ENCODE measurements at regions not wholly inside any gene's neighbourhood (a gene's known extent, or its start where the extent isn't known, plus 50 kb on each side); places are given as distances from the start of the nearest gene placed in this dataset.
"Not testable (repeated sequence)": the region's sequence is repeated elsewhere in the genome, so short reads cannot be mapped to it uniquely, and the experiment has no call there.

- peaks cover 6 to 15% of the 10 kb centered on the region in 2 donors for H3K27me3 Mint-ChIP-seq
- H3K36me3 Mint-ChIP-seq = no peaks in the 10 kb centered on the region
- H3K4me1 Mint-ChIP-seq = no peaks in the 10 kb centered on the region
- no peak overlapping the region for H3K4me3 Mint-ChIP-seq
- no peaks in the 10 kb centered on the region for H3K9me3 ChIP-seq (ENCODE audit: low read length)
- H3K27ac Mint-ChIP-seq = peak overlapping the region in 1 of 8 donors; percentile 35
- H3K36me3 ChIP-seq (ENCODE audit: insufficient read depth, low read length) = no peaks in the 10 kb centered on the region
- H3K27ac ChIP-seq (ENCODE audit: low read depth, low read length) = no peak overlapping the region
- DNase-seq = peak; percentile 58 to 81 (median 68)
- H3K9me3 Mint-ChIP-seq = no peaks in the 10 kb centered on the region
- no peaks in the 10 kb centered on the region for H3K4me1 ChIP-seq (ENCODE audit: insufficient read depth, low read length)
- H3K4me3 ChIP-seq (ENCODE audit: low read length) = no peak overlapping the region
- ChIA-PET POLR2A (no interaction called here), CTCF (interaction anchor here (0.8 to 3.6 kb wide), 15 partner anchors 8 to 822 kb away, joined by 3 to 45 read pairs (median 3); partner anchors contain the start of gene RHOU)
- H3K27me3 ChIP-seq (ENCODE audit: insufficient read depth, low read length, poor library complexity, severe bottlenecking) = no peaks in the 10 kb centered on the region
These were observed 70.8 kb upstream of the RHOU start for GRCh38 chr1:228664399-228664914.

- Mint-ChIP-seq H3K36me3 (no peaks in the 10 kb centered on the region), H3K4me3 (no peak overlapping the region), H3K4me1 (no peaks in the 10 kb centered on the region), H3K27ac (peak overlapping the region in 2 of 8 donors; percentile 7 to 52), H3K9me3 (no peaks in the 10 kb centered on the region), H3K27me3 (peaks cover 4 to 6% of the 10 kb centered on the region in 2 donors)
- Histone ChIP-seq H3K4me1 (ENCODE audit: insufficient read depth, low read length) (no peaks in the 10 kb centered on the region), H3K36me3 (ENCODE audit: insufficient read depth, low read length) (no peaks in the 10 kb centered on the region), H3K27me3 (ENCODE audit: insufficient read depth, low read length, poor library complexity, severe bottlenecking) (no peaks in the 10 kb centered on the region), H3K9me3 (ENCODE audit: low read length) (no peaks in the 10 kb centered on the region), H3K4me3 (ENCODE audit: low read length) (no peak overlapping the region), H3K27ac (ENCODE audit: low read depth, low read length) (no peak overlapping the region)
- DNase-seq = no peak
- ChIA-PET POLR2A (no interaction called here), CTCF (interaction anchor here (1.3 to 1.7 kb wide), 3 partner anchors 25 to 561 kb away, joined by 4 to 5 read pairs (median 5); partner anchors contain the start of gene RHOU)
These were observed 68.3 kb upstream of the RHOU start for GRCh38 chr1:228666686-228667623.

GRCh38 chr1:228668553-228669241 is 66.6 kb upstream of the RHOU start:
- DNase-seq = no peak
- ChIA-PET CTCF (interaction anchor here (1.1 to 1.6 kb wide), 6 partner anchors 9 to 586 kb away, joined by 3 to 6 read pairs (median 4); partner anchors contain the start of gene RHOU), POLR2A (no interaction called here)
- no peaks in the 10 kb centered on the region for H3K4me1 ChIP-seq (ENCODE audit: insufficient read depth, low read length)
- peaks cover 0 to 4% of the 10 kb centered on the region in 2 donors for H3K27me3 Mint-ChIP-seq
- no peaks in the 10 kb centered on the region for H3K36me3 ChIP-seq (ENCODE audit: insufficient read depth, low read length)
- peak overlapping the region in 3 of 8 donors; percentile 47 to 76 (median 50) for H3K27ac Mint-ChIP-seq
- no peaks in the 10 kb centered on the region for H3K4me1 Mint-ChIP-seq
- no peaks in the 10 kb centered on the region for H3K27me3 ChIP-seq (ENCODE audit: insufficient read depth, low read length, poor library complexity, severe bottlenecking)
- no peak overlapping the region for H3K4me3 ChIP-seq (ENCODE audit: low read length)
- no peaks in the 10 kb centered on the region for H3K9me3 ChIP-seq (ENCODE audit: low read length)
- H3K27ac ChIP-seq (ENCODE audit: low read depth, low read length) = no peak overlapping the region
- no peak overlapping the region for H3K4me3 Mint-ChIP-seq
- H3K36me3 Mint-ChIP-seq = no peaks in the 10 kb centered on the region
- H3K9me3 Mint-ChIP-seq = no peaks in the 10 kb centered on the region

GRCh38 chr1:228669242-228669585 is 66.1 kb upstream of the RHOU start:
- Mint-ChIP-seq H3K27ac (peak overlapping the region in 1 of 8 donors; percentile 50), H3K9me3 (no peaks in the 10 kb centered on the region), H3K4me3 (no peak overlapping the region), H3K36me3 (no peaks in the 10 kb centered on the region), H3K27me3 (peaks cover 0 to 3% of the 10 kb centered on the region in 2 donors), H3K4me1 (no peaks in the 10 kb centered on the region)
- ChIA-PET CTCF (interaction anchor here (1.1 to 1.6 kb wide), 3 partner anchors 10 to 558 kb away, joined by 4 to 6 read pairs (median 4); no protein-coding TSS in a partner anchor), POLR2A (no interaction called here)
- H3K27ac ChIP-seq (ENCODE audit: low read depth, low read length) = no peak overlapping the region
- no peaks in the 10 kb centered on the region for H3K9me3 ChIP-seq (ENCODE audit: low read length)
- no peaks in the 10 kb centered on the region for H3K27me3 ChIP-seq (ENCODE audit: insufficient read depth, low read length, poor library complexity, severe bottlenecking)
- no peaks in the 10 kb centered on the region for H3K4me1 ChIP-seq (ENCODE audit: insufficient read depth, low read length)
- no peaks in the 10 kb centered on the region for H3K36me3 ChIP-seq (ENCODE audit: insufficient read depth, low read length)
- no peak for DNase-seq
- H3K4me3 ChIP-seq (ENCODE audit: low read length) = no peak overlapping the region

- peak overlapping the region in 4 of 7 donors; percentile 4 to 54 (median 21) for H3K4me3 Mint-ChIP-seq
- CTCF ChIA-PET = not testable (repeated sequence)
These were observed 54.2 kb upstream of the RHOU start for GRCh38 chr1:228681076-228681565.

GRCh38 chr1:228683428-228683827 is 51.9 kb upstream of the RHOU start:
- H3K36me3 Mint-ChIP-seq = peaks cover 0 to 7% (median 0%) of the 10 kb centered on the region in 3 donors
- no peak overlapping the region for H3K27ac Mint-ChIP-seq
- H3K27me3 Mint-ChIP-seq = peaks cover 12 to 46% of the 10 kb centered on the region in 2 donors
- Histone ChIP-seq H3K27me3 (ENCODE audit: insufficient read depth, low read length, poor library complexity, severe bottlenecking) (no peaks in the 10 kb centered on the region), H3K27ac (ENCODE audit: low read depth, low read length) (no peak overlapping the region), H3K36me3 (ENCODE audit: insufficient read depth, low read length) (no peaks in the 10 kb centered on the region), H3K4me3 (ENCODE audit: low read length) (no peak overlapping the region), H3K4me1 (ENCODE audit: insufficient read depth, low read length) (no peaks in the 10 kb centered on the region), H3K9me3 (ENCODE audit: low read length) (no peaks in the 10 kb centered on the region)
- H3K4me1 Mint-ChIP-seq = no peaks in the 10 kb centered on the region
- H3K9me3 Mint-ChIP-seq = no peaks in the 10 kb centered on the region
- H3K4me3 Mint-ChIP-seq = no peak overlapping the region
- POLR2A ChIA-PET = no interaction called here
- no peak for DNase-seq
- CTCF ChIA-PET = no interaction called here

More at GRCh38 chr1:228681076-228681565, 54.2 kb upstream of the RHOU start:
- H3K9me3 Mint-ChIP-seq; POLR2A ChIA-PET; H3K36me3 Mint-ChIP-seq; H3K4me3 ChIP-seq (ENCODE audit: low read length); H3K4me1 ChIP-seq (ENCODE audit: insufficient read depth, low read length); DNase-seq; H3K27ac ChIP-seq (ENCODE audit: low read depth, low read length); H3K9me3 ChIP-seq (ENCODE audit: low read length); H3K27me3 ChIP-seq (ENCODE audit: insufficient read depth, low read length, poor library complexity, severe bottlenecking); H3K36me3 ChIP-seq (ENCODE audit: insufficient read depth, low read length); H3K4me1 Mint-ChIP-seq: not testable (repeated sequence)
- H3K27me3 Mint-ChIP-seq = peaks cover 8 to 43% of the 10 kb centered on the region in 2 donors
- peak overlapping the region in 1 of 8 donors; percentile 6 for H3K27ac Mint-ChIP-seq

GRCh38 chr1:228684607-228685006 is 50.7 kb upstream of the RHOU start:
- H3K27ac ChIP-seq (ENCODE audit: low read depth, low read length) = no peak overlapping the region
- H3K27me3 Mint-ChIP-seq = peaks cover 13 to 44% of the 10 kb centered on the region in 2 donors
- H3K9me3 Mint-ChIP-seq = no peaks in the 10 kb centered on the region

More at GRCh38 chr1:228684607-228685006, 50.7 kb upstream of the RHOU start:
- H3K4me3 Mint-ChIP-seq = no peak overlapping the region
- POLR2A ChIA-PET = no interaction called here
- Histone ChIP-seq H3K9me3 (ENCODE audit: low read length) (no peaks in the 10 kb centered on the region), H3K27me3 (ENCODE audit: insufficient read depth, low read length, poor library complexity, severe bottlenecking) (no peaks in the 10 kb centered on the region), H3K36me3 (ENCODE audit: insufficient read depth, low read length) (no peaks in the 10 kb centered on the region), H3K4me1 (ENCODE audit: insufficient read depth, low read length) (no peaks in the 10 kb centered on the region), H3K4me3 (ENCODE audit: low read length) (no peak overlapping the region)
- H3K27ac Mint-ChIP-seq = peak overlapping the region in 1 of 8 donors; percentile 58
- DNase-seq = no peak
- CTCF ChIA-PET = no interaction called here
- peaks cover 0 to 7% (median 0%) of the 10 kb centered on the region in 3 donors for H3K36me3 Mint-ChIP-seq
- no peaks in the 10 kb centered on the region for H3K4me1 Mint-ChIP-seq

Measured in CD8-positive, alpha-beta memory T cell (primary cell).